ENCODE measurements at regions not wholly inside any gene's neighbourhood (a gene's known extent, or its start where the extent isn't known, plus 50 kb on each side); places are given as distances from the start of the nearest gene placed in this dataset.
"Not testable (repeated sequence)": the region's sequence is repeated elsewhere in the genome, so short reads cannot be mapped to it uniquely, and the experiment has no call there.

GRCh38 chr20:12084482-12084881 lies 166.8 kb downstream of the BTBD3 start:
- intact Hi-C loops (cut with DNase I): no loop called here
- DNase-seq: no peak
- Histone ChIP-seq H3K4me1 (peaks cover 5% of the 10 kb centered on the region), H3K4me3 (no peak overlapping the region), H3K27ac (peak overlapping the region; percentile 41), H3K27me3 (no peaks in the 10 kb centered on the region), H3K9me3 (no peaks in the 10 kb centered on the region), H3K9ac (ENCODE audit: low read depth in 2 of 2, low read length in 2 of 2) (no peak overlapping the region), H3K36me3 (no peaks in the 10 kb centered on the region)
- TF ChIP-seq CTCF (IDR thresholded peaks at IDR 0.05): no peak

GRCh38 chr20:12086359-12086758 lies 168.7 kb downstream of the BTBD3 start:
- intact Hi-C loops (cut with DNase I): no loop called here
- no peak overlapping the region for H3K27ac ChIP-seq
- no peak overlapping the region for H3K9ac ChIP-seq (ENCODE audit: low read depth in 2 of 2, low read length in 2 of 2)
- no peak overlapping the region for H3K4me3 ChIP-seq
- DNase-seq: no peak
- H3K27me3 ChIP-seq: no peaks in the 10 kb centered on the region
- no peak for TF ChIP-seq CTCF (IDR thresholded peaks at IDR 0.05)
- H3K4me1 ChIP-seq: peaks cover 5% of the 10 kb centered on the region
- no peaks in the 10 kb centered on the region for H3K36me3 ChIP-seq
- H3K9me3 ChIP-seq: no peaks in the 10 kb centered on the region

- Histone ChIP-seq H3K4me1 (no peaks in the 10 kb centered on the region), H3K27ac (no peak overlapping the region), H3K4me3 (no peak overlapping the region), H3K36me3 (no peaks in the 10 kb centered on the region), H3K9ac (ENCODE audit: low read depth in 2 of 2, low read length in 2 of 2) (no peak overlapping the region), H3K9me3 (no peaks in the 10 kb centered on the region), H3K27me3 (no peaks in the 10 kb centered on the region)
- intact Hi-C loops (cut with DNase I): no loop called here
- TF ChIP-seq CTCF (IDR thresholded peaks at IDR 0.05): no peak
- no peak for DNase-seq
Observed at GRCh38 chr20:12090920-12091319, 173.2 kb downstream of the BTBD3 start.

- H3K4me3 ChIP-seq: no peak overlapping the region
- DNase-seq: no peak
- no peaks in the 10 kb centered on the region for H3K27me3 ChIP-seq
- H3K27ac ChIP-seq: no peak overlapping the region
- no peaks in the 10 kb centered on the region for H3K4me1 ChIP-seq
- intact Hi-C loops (cut with DNase I): no loop called here
- H3K36me3 ChIP-seq: no peaks in the 10 kb centered on the region
- no peak overlapping the region for H3K9ac ChIP-seq (ENCODE audit: low read depth in 2 of 2, low read length in 2 of 2)
- H3K9me3 ChIP-seq: no peaks in the 10 kb centered on the region
- no peak for TF ChIP-seq CTCF (IDR thresholded peaks at IDR 0.05)
Observed at GRCh38 chr20:12093057-12093796, 175.5 kb downstream of the BTBD3 start.

GRCh38 chr20:12093797-12094190 lies 176.1 kb downstream of the BTBD3 start:
- intact Hi-C loops (cut with DNase I); H3K9me3 ChIP-seq: not testable (repeated sequence)

GRCh38 chr20:12095180-12095920 lies 177.7 kb downstream of the BTBD3 start:
- H3K27ac ChIP-seq: no peak overlapping the region
- H3K9me3 ChIP-seq: no peaks in the 10 kb centered on the region
- no peaks in the 10 kb centered on the region for H3K36me3 ChIP-seq
- H3K4me1 ChIP-seq: no peaks in the 10 kb centered on the region
- no peak for DNase-seq
- no peaks in the 10 kb centered on the region for H3K27me3 ChIP-seq
- TF ChIP-seq CTCF (IDR thresholded peaks at IDR 0.05): no peak
- intact Hi-C loops (cut with DNase I): no loop called here
- no peak overlapping the region for H3K9ac ChIP-seq (ENCODE audit: low read depth in 2 of 2, low read length in 2 of 2)
- H3K4me3 ChIP-seq: no peak overlapping the region

More at GRCh38 chr20:12093797-12094190, 176.1 kb downstream of the BTBD3 start:
- not testable (repeated sequence) for DNase-seq; H3K4me3 ChIP-seq; H3K9ac ChIP-seq (ENCODE audit: low read depth in 2 of 2, low read length in 2 of 2); H3K27me3 ChIP-seq; H3K36me3 ChIP-seq; H3K27ac ChIP-seq; H3K4me1 ChIP-seq
